ENCODE measurements at regions not wholly inside any gene's neighbourhood (a gene's known extent, or its start where the extent isn't known, plus 50 kb on each side); places are given as distances from the start of the nearest gene placed in this dataset.
"Not testable (repeated sequence)": the region's sequence is repeated elsewhere in the genome, so short reads cannot be mapped to it uniquely, and the experiment has no call there.

- DNase-seq: no peak
Observed at GRCh38 chr12:77249892-77250291, 184.5 kb upstream of the E2F7 start.

- no peak for DNase-seq
Observed at GRCh38 chr12:77248036-77248435, 182.7 kb upstream of the E2F7 start.

- DNase-seq: no peak
Observed at GRCh38 chr12:77247542-77247941, 182.2 kb upstream of the E2F7 start.

GRCh38 chr12:77243345-77243744 is 178.0 kb upstream of the E2F7 start:
- no peak for DNase-seq

- no peak for DNase-seq
Observed at GRCh38 chr12:77239617-77240016, 174.2 kb upstream of the E2F7 start.

- no peak for DNase-seq
Observed at GRCh38 chr12:77238335-77238734, 173.0 kb upstream of the E2F7 start.

- DNase-seq: no peak
Observed at GRCh38 chr12:77237896-77238295, 172.5 kb upstream of the E2F7 start.

- no peak for DNase-seq
Observed at GRCh38 chr12:77236066-77236465, 170.7 kb upstream of the E2F7 start.

- DNase-seq: no peak
Observed at GRCh38 chr12:77232045-77232444, 166.7 kb upstream of the E2F7 start.

GRCh38 chr12:77231501-77231918 is 166.1 kb upstream of the E2F7 start:
- peak; percentile 52 for DNase-seq

GRCh38 chr12:77229640-77230442 is 164.5 kb upstream of the E2F7 start:
- DNase-seq: no peak

GRCh38 chr12:77228376-77228775 is 163.0 kb upstream of the E2F7 start:
- DNase-seq: no peak

- no peak for DNase-seq
Observed at GRCh38 chr12:77226368-77226767, 161.0 kb upstream of the E2F7 start.

- no peak for DNase-seq
Observed at GRCh38 chr12:77225373-77225772, 160.0 kb upstream of the E2F7 start.

GRCh38 chr12:77224346-77224745 is 159.0 kb upstream of the E2F7 start:
- no peak for DNase-seq

- no peak for DNase-seq
Observed at GRCh38 chr12:77222336-77222735, 157.0 kb upstream of the E2F7 start.

- DNase-seq: no peak
Observed at GRCh38 chr12:77220586-77220985, 155.2 kb upstream of the E2F7 start.

GRCh38 chr12:77218278-77218677 is 152.9 kb upstream of the E2F7 start:
- no peak for DNase-seq

GRCh38 chr12:77216136-77216535 is 150.8 kb upstream of the E2F7 start:
- DNase-seq: not testable (repeated sequence)

GRCh38 chr12:77214136-77214535 is 148.8 kb upstream of the E2F7 start:
- no peak for DNase-seq

- DNase-seq: no peak
Observed at GRCh38 chr12:77213319-77213718, 147.9 kb upstream of the E2F7 start.

- no peak for DNase-seq
Observed at GRCh38 chr12:77210724-77211123, 145.4 kb upstream of the E2F7 start.

- DNase-seq: no peak
Observed at GRCh38 chr12:77204083-77204482, 138.7 kb upstream of the E2F7 start.

- DNase-seq: no peak
Observed at GRCh38 chr12:77202457-77203060, 137.2 kb upstream of the E2F7 start.
